ENCODE measurements at regions not wholly inside any gene's neighbourhood (a gene's known extent, or its start where the extent isn't known, plus 50 kb on each side); places are given as distances from the start of the nearest gene placed in this dataset.

DNA sequence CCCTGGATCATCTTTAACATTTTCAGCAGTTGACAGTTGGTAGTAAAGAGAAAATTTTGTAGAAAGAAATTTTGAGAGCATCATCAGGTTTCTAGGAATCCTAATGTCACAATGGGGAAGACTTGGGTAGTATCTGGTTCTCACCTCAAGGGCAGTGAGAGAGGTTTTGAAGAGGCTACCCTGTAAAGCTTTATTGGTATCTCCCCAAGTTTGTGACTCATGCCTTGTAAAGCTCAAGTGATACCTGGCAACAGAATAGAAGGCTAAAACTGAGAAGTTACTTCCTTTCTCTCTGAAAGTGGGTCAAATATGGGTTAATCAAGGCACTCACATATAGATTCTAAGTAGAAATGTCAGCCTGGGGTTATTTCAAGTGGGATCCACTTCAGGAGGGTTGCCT, 196.4 kb downstream of the SUCNR1 start:
- no peak for DNase-seq
- no peaks in the 10 kb centered on the region for H3K36me3 ChIP-seq (ENCODE audit: insufficient read depth in 1 of 2, low read depth in 1 of 2)
- intact Hi-C loops (cut with DNase I), result loop anchor here (10.0 kb wide), 3 partner anchors 195 to 405 kb away; partner anchors contain the start of gene MBNL1 (in 1 of the 2)
- H3K4me1 ChIP-seq, result peaks cover 10% of the 10 kb centered on the region
- TF ChIP-seq, protein P1, sequence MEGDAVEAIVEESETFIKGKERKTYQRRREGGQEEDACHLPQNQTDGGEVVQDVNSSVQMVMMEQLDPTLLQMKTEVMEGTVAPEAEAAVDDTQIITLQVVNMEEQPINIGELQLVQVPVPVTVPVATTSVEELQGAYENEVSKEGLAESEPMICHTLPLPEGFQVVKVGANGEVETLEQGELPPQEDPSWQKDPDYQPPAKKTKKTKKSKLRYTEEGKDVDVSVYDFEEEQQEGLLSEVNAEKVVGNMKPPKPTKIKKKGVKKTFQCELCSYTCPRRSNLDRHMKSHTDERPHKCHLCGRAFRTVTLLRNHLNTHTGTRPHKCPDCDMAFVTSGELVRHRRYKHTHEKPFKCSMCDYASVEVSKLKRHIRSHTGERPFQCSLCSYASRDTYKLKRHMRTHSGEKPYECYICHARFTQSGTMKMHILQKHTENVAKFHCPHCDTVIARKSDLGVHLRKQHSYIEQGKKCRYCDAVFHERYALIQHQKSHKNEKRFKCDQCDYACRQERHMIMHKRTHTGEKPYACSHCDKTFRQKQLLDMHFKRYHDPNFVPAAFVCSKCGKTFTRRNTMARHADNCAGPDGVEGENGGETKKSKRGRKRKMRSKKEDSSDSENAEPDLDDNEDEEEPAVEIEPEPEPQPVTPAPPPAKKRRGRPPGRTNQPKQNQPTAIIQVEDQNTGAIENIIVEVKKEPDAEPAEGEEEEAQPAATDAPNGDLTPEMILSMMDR (IDR thresholded peaks at IDR 0.05), result no peak
- no peak for ATAC-seq
- no peak overlapping the region for H3K27ac ChIP-seq
- no peak overlapping the region for H3K4me3 ChIP-seq
- H3K27me3 ChIP-seq (ENCODE audit: insufficient read depth in 3 of 3, low read length in 2 of 3), result no peaks in the 10 kb centered on the region
- no peaks in the 10 kb centered on the region for H3K9me3 ChIP-seq

DNA sequence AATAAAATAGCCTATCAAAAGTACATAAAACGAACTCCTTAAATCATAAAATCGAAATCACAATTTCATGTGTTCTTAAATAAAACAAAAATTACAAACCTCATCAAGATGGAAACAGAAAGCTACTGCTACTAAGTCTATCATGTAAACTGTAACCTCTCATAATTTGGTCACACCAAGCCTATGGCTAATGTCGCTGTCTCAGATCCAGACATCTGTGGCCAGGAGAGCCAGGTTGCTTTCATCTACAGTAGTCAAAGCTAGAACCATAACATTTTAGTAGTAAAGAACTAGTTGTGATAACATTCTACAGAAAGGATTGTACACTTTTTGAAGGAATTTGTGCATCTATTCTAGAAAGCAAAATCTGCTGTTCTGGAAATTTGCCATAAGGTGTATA, 197.4 kb upstream of the MBNL1 start:
- H3K27ac ChIP-seq, result no peak overlapping the region
- H3K36me3 ChIP-seq (ENCODE audit: insufficient read depth in 1 of 2, low read depth in 1 of 2), result no peaks in the 10 kb centered on the region
- peaks cover 10% of the 10 kb centered on the region for H3K4me1 ChIP-seq
- H3K9me3 ChIP-seq, result no peaks in the 10 kb centered on the region
- DNase-seq (no peak), ATAC-seq (no peak)
- H3K4me3 ChIP-seq, result no peak overlapping the region
- TF ChIP-seq, protein P1 (IDR thresholded peaks at IDR 0.05), result no peak
- intact Hi-C loops (cut with DNase I), result loop anchor here (10.0 kb wide), 3 partner anchors 193 to 403 kb away; partner anchors contain the start of gene MBNL1 (in 1 of the 2)
- H3K27me3 ChIP-seq (ENCODE audit: insufficient read depth in 3 of 3, low read length in 2 of 3), result no peaks in the 10 kb centered on the region
- whole genome bisulfite sequencing, 3 donors, result 92 to 99% (median 95%) methylated on average over 3 of the region's 3 CpGs

DNA sequence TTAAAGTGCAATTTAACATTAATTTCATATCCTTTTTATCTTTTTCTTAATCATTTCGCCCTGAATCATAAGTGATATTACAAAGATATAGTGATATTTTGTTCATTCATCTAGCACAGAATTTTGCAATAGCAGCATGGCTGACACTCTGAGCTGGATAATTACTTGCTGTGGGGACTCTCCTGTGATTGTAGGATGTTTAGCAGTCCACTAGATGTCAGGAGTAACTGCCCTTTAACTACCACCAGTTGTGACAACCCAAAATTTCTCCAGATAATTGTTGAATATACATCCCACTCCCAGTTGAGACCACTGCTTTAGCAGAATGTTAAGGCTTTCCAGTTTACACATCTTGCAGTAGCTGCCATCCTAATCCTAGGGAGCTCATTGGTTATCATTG, 196.8 kb upstream of the MBNL1 start:
- Histone ChIP-seq H3K27me3 (ENCODE audit: insufficient read depth in 3 of 3, low read length in 2 of 3) (no peaks in the 10 kb centered on the region), H3K9me3 (no peaks in the 10 kb centered on the region), H3K4me3 (no peak overlapping the region), H3K27ac (no peak overlapping the region), H3K4me1 (peaks cover 10% of the 10 kb centered on the region), H3K36me3 (ENCODE audit: insufficient read depth in 1 of 2, low read depth in 1 of 2) (no peaks in the 10 kb centered on the region)
- DNase-seq, result no peak
- intact Hi-C loops (cut with DNase I), result loop anchor here (2.0 to 10.0 kb wide), 4 partner anchors 193 to 403 kb away; partner anchors contain the start of gene MBNL1 (in 1 of the 2)
- ATAC-seq, result peak; percentile 62 to 92 (median 72)
- 48 to 60% (median 49%) methylated on average over 1 of the region's 1 CpG for WGBS, 3 donors
- TF ChIP-seq, protein P1 (IDR thresholded peaks at IDR 0.05), result peak; percentile 58

DNA sequence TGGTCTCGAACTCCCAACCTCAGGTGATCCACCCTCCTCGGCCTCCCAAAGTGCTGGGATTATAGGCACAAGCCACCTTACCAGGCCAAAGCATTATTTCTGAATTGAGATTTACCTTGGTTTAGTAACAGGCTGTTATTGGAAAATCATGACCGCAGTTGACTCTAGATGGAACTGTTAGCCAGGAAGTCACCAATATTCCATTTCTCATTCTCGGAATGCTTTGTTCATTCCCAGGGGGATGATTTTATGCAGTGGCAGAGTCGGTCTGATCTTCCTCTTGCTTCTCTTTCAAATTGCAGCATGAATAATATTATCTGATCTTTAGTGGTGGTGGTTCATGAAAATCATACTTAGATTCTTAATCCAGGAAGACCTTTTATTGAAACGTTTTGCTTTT, 195.5 kb upstream of the MBNL1 start:
- ATAC-seq, result peak in 2 of 4 donors; percentile 47 to 68

More for the DNA sequence above, 195.5 kb upstream of the MBNL1 start:
- no peak overlapping the region for H3K4me3 ChIP-seq
- TF ChIP-seq, protein P1 (IDR thresholded peaks at IDR 0.05), result peak; percentile 26
- no peak for DNase-seq
- H3K4me1 ChIP-seq, result peaks cover 10% of the 10 kb centered on the region
- H3K27ac ChIP-seq, result peak overlapping the region; percentile 5
- WGBS, 3 donors, result 33 to 43% (median 36%) methylated on average over 6 of the region's 6 CpGs
- no peaks in the 10 kb centered on the region for H3K36me3 ChIP-seq (ENCODE audit: insufficient read depth in 1 of 2, low read depth in 1 of 2)
- H3K9me3 ChIP-seq, result no peaks in the 10 kb centered on the region
- no peaks in the 10 kb centered on the region for H3K27me3 ChIP-seq (ENCODE audit: insufficient read depth in 3 of 3, low read length in 2 of 3)
- intact Hi-C loops (cut with DNase I), result loop anchor here (2.0 to 10.0 kb wide), 4 partner anchors 192 to 402 kb away; partner anchors contain the start of gene MBNL1 (in 1 of the 2)
